ENCODE measurements at regions not wholly inside any gene's neighbourhood (a gene's known extent, or its start where the extent isn't known, plus 50 kb on each side); places are given as distances from the start of the nearest gene placed in this dataset.

- peaks cover 3% of the 10 kb centered on the region for H3K9me3 Mint-ChIP-seq (ENCODE audit: insufficient read depth)
Observed at GRCh38 chr7:91811236-91811635, 69.3 kb downstream of the MTERF1 start.

GRCh38 chr7:91811641-91812040 is 68.9 kb downstream of the MTERF1 start:
- ChIA-PET CTCF (no interaction called here), POLR2A (no interaction called here)
- Histone ChIP-seq H3K27ac (ENCODE audit: low read length in 2 of 2) (no peak overlapping the region), H3K79me2 (ENCODE audit: control insufficient read depth, insufficient read depth, low read length) (no peaks in the 10 kb centered on the region), H3K4me3 (ENCODE audit: control extremely low read depth in 1 of 5, extremely low read depth in 1 of 5, insufficient read depth in 1 of 5, low read depth in 2 of 5, low read length in 4 of 5) (no peak overlapping the region), H3K9ac (ENCODE audit: low read length) (no peak overlapping the region), H3K36me3 (replicated peaks in 1 of 2; ENCODE audit: control extremely low read depth in 1 of 2, control insufficient read depth in 1 of 2, extremely low read depth in 1 of 2, insufficient read depth in 2 of 2, low read length in 1 of 2) (no peaks in the 10 kb centered on the region), H4K20me1 (ENCODE audit: control insufficient read depth, insufficient read depth, low read length, poor library complexity, severe bottlenecking) (no peaks in the 10 kb centered on the region), H2AFZ (ENCODE audit: insufficient read depth, low read depth, low read length, poor library complexity, severe bottlenecking) (no peak overlapping the region), H3K4me1 (ENCODE audit: control insufficient read depth in 2 of 2, insufficient read depth in 2 of 2, low read length in 2 of 2) (no peaks in the 10 kb centered on the region), H3K27me3 (replicated peaks in 1 of 4; ENCODE audit: control extremely low read depth in 1 of 4, control insufficient read depth in 3 of 4, insufficient read depth in 4 of 4, low read length in 3 of 4) (peaks cover 0 to 2% (median 0%) of the 10 kb centered on the region in 4 experiments), H3K4me2 (replicated peaks; ENCODE audit: low read depth, low read length, poor library complexity, severe bottlenecking) (no peak overlapping the region), H3K9me3 (ENCODE audit: control extremely low read depth in 1 of 3, control insufficient read depth in 2 of 3, insufficient read depth in 1 of 3, low read length in 2 of 3) (no peaks in the 10 kb centered on the region)
- H3K4me3 Mint-ChIP-seq: no peak overlapping the region
- no peak overlapping the region for H3K27ac Mint-ChIP-seq
- ATAC-seq (ENCODE audit: low read depth) (no peak), DNase-seq (no peak)
- intact Hi-C loops (cut with micrococcal nuclease): no loop called here
- no peaks in the 10 kb centered on the region for H3K27me3 Mint-ChIP-seq
- 40% methylated on average over 1 of the region's 2 CpGs for WGBS (ENCODE audit: insufficient coverage)
- TF ChIP-seq CTCF (IDR thresholded peaks at IDR 0.05) (no peak), EZH2 (IDR thresholded peaks at IDR 0.05; ENCODE audit: borderline replicate concordance, insufficient read depth, low read depth, low read length, poor library complexity, severe bottlenecking) (no peak)
- peaks cover 3% of the 10 kb centered on the region for H3K9me3 Mint-ChIP-seq (ENCODE audit: insufficient read depth)
- no peaks in the 10 kb centered on the region for H3K4me1 Mint-ChIP-seq

More at GRCh38 chr7:91811236-91811635, 69.3 kb downstream of the MTERF1 start:
- ChIA-PET CTCF (no interaction called here), POLR2A (no interaction called here)
- Histone ChIP-seq H4K20me1 (ENCODE audit: control insufficient read depth, insufficient read depth, low read length, poor library complexity, severe bottlenecking) (no peaks in the 10 kb centered on the region), H3K4me3 (ENCODE audit: control extremely low read depth in 1 of 5, extremely low read depth in 1 of 5, insufficient read depth in 1 of 5, low read depth in 2 of 5, low read length in 4 of 5) (no peak overlapping the region), H2AFZ (ENCODE audit: insufficient read depth, low read depth, low read length, poor library complexity, severe bottlenecking) (no peak overlapping the region), H3K79me2 (ENCODE audit: control insufficient read depth, insufficient read depth, low read length) (no peaks in the 10 kb centered on the region), H3K9ac (ENCODE audit: low read length) (no peak overlapping the region), H3K27me3 (replicated peaks in 1 of 4; ENCODE audit: control extremely low read depth in 1 of 4, control insufficient read depth in 3 of 4, insufficient read depth in 4 of 4, low read length in 3 of 4) (peaks cover 0 to 2% (median 0%) of the 10 kb centered on the region in 4 experiments), H3K4me2 (replicated peaks; ENCODE audit: low read depth, low read length, poor library complexity, severe bottlenecking) (no peak overlapping the region), H3K4me1 (ENCODE audit: control insufficient read depth in 2 of 2, insufficient read depth in 2 of 2, low read length in 2 of 2) (no peaks in the 10 kb centered on the region), H3K36me3 (replicated peaks in 1 of 2; ENCODE audit: control extremely low read depth in 1 of 2, control insufficient read depth in 1 of 2, extremely low read depth in 1 of 2, insufficient read depth in 2 of 2, low read length in 1 of 2) (no peaks in the 10 kb centered on the region), H3K9me3 (ENCODE audit: control extremely low read depth in 1 of 3, control insufficient read depth in 2 of 3, insufficient read depth in 1 of 3, low read length in 2 of 3) (no peaks in the 10 kb centered on the region), H3K27ac (ENCODE audit: low read length in 2 of 2) (no peak overlapping the region)
- DNase-seq (no peak), ATAC-seq (ENCODE audit: low read depth) (no peak)
- intact Hi-C loops (cut with micrococcal nuclease): no loop called here
- H3K27me3 Mint-ChIP-seq: no peaks in the 10 kb centered on the region
- no peaks in the 10 kb centered on the region for H3K4me1 Mint-ChIP-seq
- no CpG with 5 or more reads among the region's 3 CpGs for whole genome bisulfite sequencing (ENCODE audit: insufficient coverage)
- TF ChIP-seq CTCF (IDR thresholded peaks at IDR 0.05): no peak
- no peak for TF ChIP-seq EZH2 (IDR thresholded peaks at IDR 0.05; ENCODE audit: borderline replicate concordance, insufficient read depth, low read depth, low read length, poor library complexity, severe bottlenecking)
- no peak overlapping the region for H3K27ac Mint-ChIP-seq
- no peak overlapping the region for H3K4me3 Mint-ChIP-seq
